Smooth muscle cell (in vitro differentiated cells): ENCODE measurements at regions not wholly inside any gene's neighbourhood (a gene's known extent, or its start where the extent isn't known, plus 50 kb on each side); places are given as distances from the start of the nearest gene placed in this dataset.

Experiments
- DNase-seq: peaks from one replicate; lab custom pipeline; 2025; ENCODE audit not compliant: unreplicated experiment; lab: John Stamatoyannopoulos, UW
- H2AFZ ChIP-seq: fragments of 200-600 bp; sonication (generic); 2 replicates; pipeline ENCODE4 v1.6.0; 2016; ENCODE audit warnings: antibody characterized with exemption, low read depth, mild to moderate bottlenecking
- H3F3A ChIP-seq: fragments of 200-600 bp; sonication (generic); 2 replicates; pipeline ENCODE4 v1.6.0; 2017; ENCODE audit warnings: antibody characterized with exemption, low read depth
- H3K27ac ChIP-seq: fragments of 200-600 bp; sonication (generic); 2 replicates; pipeline ENCODE4 v1.5.1; 2016; ENCODE audit warnings: low read depth, mild to moderate bottlenecking
- H3K27me3 ChIP-seq: fragments of 200-600 bp; sonication (generic); 2 replicates; pipeline ENCODE4 v1.6.1; 2016; ENCODE audit warnings: low read depth, mild to moderate bottlenecking
- H3K36me3 ChIP-seq: fragments of 200-600 bp; sonication (generic); 2 replicates; pipeline ENCODE4 v1.5.1; 2016; ENCODE audit warnings: low read depth
- H3K4me1 ChIP-seq: fragments of 200-600 bp; sonication (generic); 2 replicates; pipeline ENCODE4 v1.5.1; 2016; ENCODE audit warnings: low read depth
- H3K4me2 ChIP-seq: fragments of 200-600 bp; sonication (generic); 2 replicates; pipeline ENCODE4 v1.6.0; 2016; ENCODE audit warnings: mild to moderate bottlenecking
- H3K4me3 ChIP-seq: fragments of 200-600 bp; sonication (generic); 2 replicates; pipeline ENCODE4 v1.5.1; 2016; ENCODE audit warnings: mild to moderate bottlenecking
- H3K79me2 ChIP-seq: fragments of 200-600 bp; sonication (generic); 2 replicates; pipeline ENCODE4 v1.6.0; 2016; ENCODE audit warnings: low read depth, mild to moderate bottlenecking
- H3K9ac ChIP-seq: fragments of 200-600 bp; sonication (generic); 2 replicates; pipeline ENCODE4 v1.6.0; 2016; ENCODE audit warnings: low read depth
- H3K9me3 ChIP-seq: fragments of 200-600 bp; sonication (generic); replicated peaks from 2 replicates; pipeline ENCODE4 v1.5.1; 2016; ENCODE audit warnings: low read depth
- H4K20me1 ChIP-seq: fragments of 200-600 bp; sonication (generic); 2 replicates; pipeline ENCODE4 v1.6.0; 2016; ENCODE audit warnings: low read depth
- WGBS: methylation state at CpG from one replicate; pipeline ENCODE4 v1.1.7; 2016; ENCODE audit warnings: low lambda C conversion rate; 5-methylcytosine and 5-hydroxymethylcytosine counted together
- TF ChIP-seq, protein P1 (sequence below): fragments of 200-600 bp; sonication (generic); IDR thresholded peaks from 2 replicates; pipeline ENCODE4 v1.5.1; 2017; ENCODE audit warnings: borderline replicate concordance, mild to moderate bottlenecking, antibody characterized with exemption; ENCODE audit not compliant: insufficient read depth, poor library complexity, severe bottlenecking

- 96% methylated on average over 2 of the region's 2 CpGs for WGBS
- TF ChIP-seq, protein P1, sequence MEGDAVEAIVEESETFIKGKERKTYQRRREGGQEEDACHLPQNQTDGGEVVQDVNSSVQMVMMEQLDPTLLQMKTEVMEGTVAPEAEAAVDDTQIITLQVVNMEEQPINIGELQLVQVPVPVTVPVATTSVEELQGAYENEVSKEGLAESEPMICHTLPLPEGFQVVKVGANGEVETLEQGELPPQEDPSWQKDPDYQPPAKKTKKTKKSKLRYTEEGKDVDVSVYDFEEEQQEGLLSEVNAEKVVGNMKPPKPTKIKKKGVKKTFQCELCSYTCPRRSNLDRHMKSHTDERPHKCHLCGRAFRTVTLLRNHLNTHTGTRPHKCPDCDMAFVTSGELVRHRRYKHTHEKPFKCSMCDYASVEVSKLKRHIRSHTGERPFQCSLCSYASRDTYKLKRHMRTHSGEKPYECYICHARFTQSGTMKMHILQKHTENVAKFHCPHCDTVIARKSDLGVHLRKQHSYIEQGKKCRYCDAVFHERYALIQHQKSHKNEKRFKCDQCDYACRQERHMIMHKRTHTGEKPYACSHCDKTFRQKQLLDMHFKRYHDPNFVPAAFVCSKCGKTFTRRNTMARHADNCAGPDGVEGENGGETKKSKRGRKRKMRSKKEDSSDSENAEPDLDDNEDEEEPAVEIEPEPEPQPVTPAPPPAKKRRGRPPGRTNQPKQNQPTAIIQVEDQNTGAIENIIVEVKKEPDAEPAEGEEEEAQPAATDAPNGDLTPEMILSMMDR: no peak
- no peak for DNase-seq
- Histone ChIP-seq H3K4me2 (no peak overlapping the region), H3K79me2 (no peaks in the 10 kb centered on the region), H3K27me3 (no peaks in the 10 kb centered on the region), H3K4me1 (no peaks in the 10 kb centered on the region), H3F3A (no peaks in the 10 kb centered on the region), H3K4me3 (no peak overlapping the region), H3K27ac (no peak overlapping the region), H3K9ac (no peak overlapping the region), H3K9me3 (no peaks in the 10 kb centered on the region), H3K36me3 (no peaks in the 10 kb centered on the region), H4K20me1 (no peaks in the 10 kb centered on the region), H2AFZ (no peak overlapping the region)
Observed at GRCh38 chr10:6888434-6888833, 308.4 kb upstream of the PRKCQ start.

DNA sequence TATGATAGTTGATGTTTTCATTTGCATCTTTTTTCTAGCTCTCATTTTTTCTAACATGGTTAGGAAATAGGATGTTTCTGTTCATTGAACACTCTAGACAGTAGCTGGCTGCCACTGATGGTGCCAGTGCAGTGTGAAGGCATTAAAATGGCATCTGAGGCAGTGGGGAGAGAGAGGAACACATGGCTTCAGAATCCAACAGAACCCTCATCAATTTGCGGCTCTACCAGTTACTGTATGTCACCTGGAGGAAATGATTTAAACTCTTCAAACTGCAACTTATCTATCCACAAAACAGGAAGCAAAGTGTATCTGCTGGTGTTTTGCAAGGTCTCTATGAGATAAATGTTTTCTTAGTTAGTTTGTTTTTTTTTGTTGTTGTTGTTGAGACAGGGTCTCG is 305.2 kb upstream of the PRKCQ start:
- Histone ChIP-seq H3K79me2 (no peaks in the 10 kb centered on the region), H3K36me3 (no peaks in the 10 kb centered on the region), H3K9ac (no peak overlapping the region)

DNA sequence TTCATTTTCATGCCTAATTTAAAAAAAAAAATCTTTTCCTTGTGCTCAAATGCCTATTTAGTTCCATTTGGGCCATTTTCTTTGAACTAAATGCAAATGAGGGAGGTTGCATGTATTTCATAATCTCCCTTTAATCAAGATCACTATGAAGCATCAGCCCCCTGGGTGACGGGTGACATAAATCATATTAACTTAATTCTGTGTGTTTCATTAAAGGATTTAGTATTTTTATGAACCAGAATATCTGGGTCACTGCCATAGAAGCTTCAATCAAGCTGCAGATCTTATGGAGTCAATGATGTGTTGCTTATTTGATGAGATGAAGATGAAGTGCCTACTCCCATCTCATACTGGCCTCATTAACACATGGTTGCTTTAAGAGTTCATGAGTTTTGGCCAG is 301.9 kb upstream of the PRKCQ start:
- H3K4me1 ChIP-seq: no peaks in the 10 kb centered on the region
- H2AFZ ChIP-seq: no peak overlapping the region
- no peak overlapping the region for H3K27ac ChIP-seq
- TF ChIP-seq, protein P1: no peak
- H3F3A ChIP-seq: no peaks in the 10 kb centered on the region
- H3K79me2 ChIP-seq: no peaks in the 10 kb centered on the region
- H3K36me3 ChIP-seq: no peaks in the 10 kb centered on the region
- no peaks in the 10 kb centered on the region for H3K9me3 ChIP-seq
- H3K4me2 ChIP-seq: no peak overlapping the region
- no peak overlapping the region for H3K9ac ChIP-seq
- DNase-seq: no peak
- 36% methylated on average over 1 of the region's 1 CpG for WGBS
- H3K4me3 ChIP-seq: no peak overlapping the region
- no peaks in the 10 kb centered on the region for H4K20me1 ChIP-seq
- H3K27me3 ChIP-seq: peaks cover 9% of the 10 kb centered on the region

More for the DNA sequence above, 305.2 kb upstream of the PRKCQ start:
- Histone ChIP-seq H3K9me3 (no peaks in the 10 kb centered on the region), H3K27me3 (peaks cover under 1% of the 10 kb centered on the region), H3K4me3 (no peak overlapping the region), H3K4me2 (no peak overlapping the region), H3K27ac (no peak overlapping the region), H3K4me1 (no peaks in the 10 kb centered on the region), H2AFZ (no peak overlapping the region), H4K20me1 (no peaks in the 10 kb centered on the region), H3F3A (no peaks in the 10 kb centered on the region)
- DNase-seq: no peak
- WGBS: 93% methylated on average over 2 of the region's 2 CpGs
- TF ChIP-seq, protein P1: no peak

DNA sequence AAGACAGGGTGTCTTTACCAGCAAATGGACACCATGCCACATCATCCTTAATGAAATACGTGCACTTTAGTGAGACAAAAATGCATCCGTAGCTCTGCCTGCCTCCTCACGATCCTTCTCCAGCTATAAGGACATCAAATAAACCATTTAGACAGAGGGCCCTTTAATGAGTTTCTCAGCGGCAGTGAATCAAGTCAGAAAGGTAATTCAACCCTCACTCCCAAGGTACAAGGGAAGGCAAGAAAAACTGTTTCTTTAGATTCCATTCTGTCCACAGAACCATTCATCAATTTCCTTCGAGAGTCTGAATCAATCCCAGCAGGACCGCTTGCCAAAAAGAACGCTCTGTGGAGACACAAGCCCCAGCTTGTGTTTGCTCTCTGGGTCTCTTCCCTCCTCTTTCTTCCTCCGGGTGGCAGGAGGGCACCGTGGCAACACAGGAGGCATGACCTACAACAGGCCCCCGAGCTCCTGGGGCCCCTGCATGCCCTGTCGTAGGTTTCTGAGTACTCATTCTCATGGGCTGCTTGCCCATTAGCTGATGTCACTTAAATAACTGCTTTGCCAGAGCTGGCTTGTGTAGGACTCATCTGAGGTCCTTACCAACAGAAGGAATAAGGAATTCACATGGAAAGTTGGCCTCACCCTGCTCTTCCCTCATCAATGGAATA is 297.8 kb upstream of the PRKCQ start:
- Histone ChIP-seq H4K20me1 (no peaks in the 10 kb centered on the region), H3K79me2 (no peaks in the 10 kb centered on the region), H3K4me1 (no peaks in the 10 kb centered on the region), H3K9ac (no peak overlapping the region), H3K36me3 (no peaks in the 10 kb centered on the region), H2AFZ (no peak overlapping the region), H3K4me3 (no peak overlapping the region), H3K27me3 (peaks cover 9% of the 10 kb centered on the region), H3F3A (no peaks in the 10 kb centered on the region), H3K4me2 (no peak overlapping the region), H3K27ac (no peak overlapping the region), H3K9me3 (no peaks in the 10 kb centered on the region)
- WGBS: 81% methylated on average over 11 of the region's 11 CpGs
- TF ChIP-seq, protein P1: no peak
- DNase-seq: no peak
